C4-2B (cell line): ENCODE measurements at regions not wholly inside any gene's neighbourhood (a gene's known extent, or its start where the extent isn't known, plus 50 kb on each side); places are given as distances from the start of the nearest gene placed in this dataset.

Source experiments
- H3K27ac ChIP-seq: fragments of 450-650 bp; 2 replicates; pipeline ENCODE4 v1.5.1; 2017
- ZFX ChIP-seq: fragments of 450-650 bp; IDR thresholded peaks from 2 replicates; pipeline ENCODE4 v1.6.1; 2017
- TF ChIP-seq, protein P1 (sequence below): fragments of 450-650 bp; conservative IDR thresholded peaks from 2 replicates; pipeline ENCODE4 v1.5.1; 2017; ENCODE audit warnings: mild to moderate bottlenecking

DNA sequence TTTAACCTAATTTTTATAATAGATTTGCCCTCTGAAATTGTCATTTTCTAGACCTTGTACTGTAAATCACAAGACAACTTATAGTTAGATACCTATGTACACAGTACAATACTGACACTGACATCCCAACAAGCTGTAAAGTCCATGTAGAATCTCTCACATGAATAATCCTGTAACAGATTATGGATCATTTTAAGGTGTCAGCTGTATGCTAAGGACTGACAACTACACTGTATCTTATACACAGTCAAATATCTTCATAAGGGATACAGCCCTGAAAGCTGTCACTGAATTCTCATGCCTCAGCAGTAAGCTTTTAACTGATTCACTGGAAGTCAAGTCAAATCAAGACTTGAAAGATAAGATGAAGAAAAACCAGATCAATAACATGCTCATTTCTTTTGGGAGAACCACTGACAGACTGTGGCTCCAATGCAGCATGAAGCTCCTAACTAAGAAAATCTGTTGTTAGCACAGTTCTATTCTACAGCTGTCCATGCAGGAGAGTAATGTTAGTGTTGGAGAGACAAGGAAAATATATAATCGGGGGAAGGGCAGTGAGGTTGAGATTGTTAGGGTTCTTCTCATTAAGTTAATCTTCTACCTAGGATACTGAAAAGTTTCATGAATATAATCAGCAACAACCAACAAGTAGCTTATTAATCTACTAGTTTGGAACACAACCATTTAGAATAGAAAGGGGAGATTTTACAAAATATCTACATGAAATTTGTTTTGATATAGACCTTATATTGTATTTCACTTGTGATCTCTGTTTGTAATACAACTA lies 612.0 kb downstream of the PCDH18 start:
- no peak overlapping the region for H3K27ac ChIP-seq
- no peak for TF ChIP-seq ZFX
- TF ChIP-seq, protein P1, sequence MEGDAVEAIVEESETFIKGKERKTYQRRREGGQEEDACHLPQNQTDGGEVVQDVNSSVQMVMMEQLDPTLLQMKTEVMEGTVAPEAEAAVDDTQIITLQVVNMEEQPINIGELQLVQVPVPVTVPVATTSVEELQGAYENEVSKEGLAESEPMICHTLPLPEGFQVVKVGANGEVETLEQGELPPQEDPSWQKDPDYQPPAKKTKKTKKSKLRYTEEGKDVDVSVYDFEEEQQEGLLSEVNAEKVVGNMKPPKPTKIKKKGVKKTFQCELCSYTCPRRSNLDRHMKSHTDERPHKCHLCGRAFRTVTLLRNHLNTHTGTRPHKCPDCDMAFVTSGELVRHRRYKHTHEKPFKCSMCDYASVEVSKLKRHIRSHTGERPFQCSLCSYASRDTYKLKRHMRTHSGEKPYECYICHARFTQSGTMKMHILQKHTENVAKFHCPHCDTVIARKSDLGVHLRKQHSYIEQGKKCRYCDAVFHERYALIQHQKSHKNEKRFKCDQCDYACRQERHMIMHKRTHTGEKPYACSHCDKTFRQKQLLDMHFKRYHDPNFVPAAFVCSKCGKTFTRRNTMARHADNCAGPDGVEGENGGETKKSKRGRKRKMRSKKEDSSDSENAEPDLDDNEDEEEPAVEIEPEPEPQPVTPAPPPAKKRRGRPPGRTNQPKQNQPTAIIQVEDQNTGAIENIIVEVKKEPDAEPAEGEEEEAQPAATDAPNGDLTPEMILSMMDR, result no peak

DNA sequence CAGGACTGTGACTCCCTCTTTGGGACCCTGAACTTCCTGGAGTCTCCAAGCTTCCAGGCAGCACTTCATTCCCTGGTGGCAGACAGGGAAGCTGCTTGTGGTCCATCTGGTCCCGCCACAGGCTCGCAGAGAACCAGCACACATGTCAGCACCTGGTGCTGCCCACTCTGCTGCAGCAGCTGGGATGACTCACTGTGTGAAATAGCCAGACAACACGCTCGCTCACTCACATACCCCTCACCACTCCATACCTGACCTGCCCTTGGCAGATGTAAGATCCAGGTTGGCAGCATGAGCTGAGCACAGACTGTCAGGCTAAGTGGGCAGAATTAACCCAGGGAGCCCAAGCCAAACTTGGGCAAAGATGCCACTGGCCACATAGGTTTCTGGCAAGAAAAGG lies 613.5 kb downstream of the PCDH18 start:
- TF ChIP-seq, protein P1, result no peak
- no peak for TF ChIP-seq ZFX
- no peak overlapping the region for H3K27ac ChIP-seq

DNA sequence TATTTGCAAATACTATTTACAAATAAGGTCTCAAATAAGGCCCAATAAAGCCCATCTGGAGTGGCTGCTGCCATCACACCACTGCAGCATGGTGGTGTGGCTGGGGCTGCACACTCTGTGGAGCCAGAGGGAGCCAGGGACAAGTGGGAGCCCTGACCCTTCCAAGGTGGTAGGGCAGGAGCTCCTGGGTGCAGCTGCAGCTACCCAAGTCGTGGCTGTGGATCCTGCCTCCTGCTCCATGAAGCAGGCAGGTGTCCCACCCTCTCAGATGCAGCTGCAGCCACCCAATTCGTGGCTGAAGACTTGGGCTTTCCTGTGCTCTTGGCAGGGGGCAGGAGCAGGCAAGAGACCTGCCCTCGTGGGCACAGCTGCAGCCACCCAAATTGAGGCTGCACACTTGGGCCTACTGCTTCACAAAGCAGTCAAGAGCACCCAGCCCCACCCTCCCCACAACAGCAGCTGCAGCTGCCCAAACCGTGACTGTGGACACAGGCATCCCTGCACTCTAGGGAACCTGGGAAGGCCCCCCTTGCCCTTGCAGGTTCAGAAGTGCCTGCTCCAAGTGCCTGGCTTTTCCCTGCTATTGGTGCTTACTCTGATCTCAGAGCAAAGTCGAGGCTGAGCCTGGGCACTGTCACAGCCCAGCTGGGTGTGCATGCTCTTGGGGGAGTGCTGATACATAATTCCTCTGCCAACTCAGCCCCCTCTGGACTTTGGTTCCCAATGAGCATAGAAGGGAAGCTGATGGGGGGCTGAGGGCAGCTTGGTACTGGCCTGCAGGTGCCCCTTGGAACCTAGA lies 614.8 kb downstream of the PCDH18 start:
- TF ChIP-seq, protein P1, result no peak
- no peak for TF ChIP-seq ZFX
- H3K27ac ChIP-seq, result no peak overlapping the region

DNA sequence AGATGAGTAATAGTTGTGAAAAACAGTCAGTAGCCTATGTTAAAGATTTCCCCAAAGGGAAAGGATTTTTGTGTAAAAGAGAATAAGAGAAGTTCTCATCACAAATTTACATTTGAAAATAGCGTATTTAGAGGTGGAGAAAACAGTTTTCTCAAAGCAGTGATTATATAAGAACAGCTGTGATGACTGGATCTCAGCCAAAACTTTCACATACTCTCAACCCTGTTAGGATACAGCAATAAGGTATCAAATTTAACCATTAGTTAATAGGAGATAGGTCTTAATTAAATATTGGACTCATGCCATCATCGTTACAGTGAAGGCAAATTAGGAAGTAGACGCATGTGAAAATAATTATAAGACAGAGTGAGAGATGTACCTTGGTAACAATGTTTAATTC lies 622.7 kb downstream of the PCDH18 start:
- TF ChIP-seq ZFX, result no peak
- TF ChIP-seq, protein P1, result no peak

DNA sequence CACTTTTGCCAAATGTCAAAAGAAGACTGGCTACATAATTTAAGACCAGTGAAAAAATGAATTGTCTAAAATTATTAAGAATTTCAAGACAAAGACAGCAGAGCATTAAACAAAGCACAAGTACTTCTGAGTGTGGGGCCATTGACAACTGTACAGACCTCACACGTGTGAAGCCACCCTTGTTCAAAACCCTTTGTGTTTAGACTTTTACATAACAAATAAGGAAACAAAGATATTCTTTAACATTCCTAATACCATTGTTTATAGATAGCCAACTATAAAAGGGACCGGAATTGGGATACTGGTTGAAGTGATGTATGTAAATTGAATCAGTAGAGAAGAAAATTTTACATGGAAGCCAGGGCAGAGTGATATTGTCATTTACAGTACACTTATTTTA lies 624.2 kb downstream of the PCDH18 start:
- no peak overlapping the region for H3K27ac ChIP-seq
- TF ChIP-seq ZFX, result no peak
- TF ChIP-seq, protein P1, result no peak

More for the DNA sequence above, 622.7 kb downstream of the PCDH18 start:
- H3K27ac ChIP-seq, result no peak overlapping the region

DNA sequence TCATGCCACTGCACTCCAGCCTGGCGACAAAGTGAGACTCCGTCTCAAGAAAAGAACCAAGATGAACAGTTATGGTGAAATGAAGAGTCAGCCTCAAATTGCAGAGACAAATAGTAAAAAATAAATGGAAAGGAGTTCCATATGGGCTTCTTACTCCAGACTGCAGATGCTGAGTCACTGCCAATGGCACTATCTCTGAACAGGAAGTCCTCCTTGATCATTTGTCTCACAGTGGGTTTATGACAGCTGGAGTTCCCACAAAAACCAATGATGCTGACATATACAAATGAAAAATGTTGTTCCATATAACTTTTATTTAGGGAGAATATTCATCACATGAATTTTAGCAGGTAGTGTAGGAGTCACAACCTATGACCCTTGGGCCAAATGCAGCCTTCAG lies 631.6 kb downstream of the PCDH18 start:
- TF ChIP-seq, protein P1, result no peak
- TF ChIP-seq ZFX, result no peak
- no peak overlapping the region for H3K27ac ChIP-seq

DNA sequence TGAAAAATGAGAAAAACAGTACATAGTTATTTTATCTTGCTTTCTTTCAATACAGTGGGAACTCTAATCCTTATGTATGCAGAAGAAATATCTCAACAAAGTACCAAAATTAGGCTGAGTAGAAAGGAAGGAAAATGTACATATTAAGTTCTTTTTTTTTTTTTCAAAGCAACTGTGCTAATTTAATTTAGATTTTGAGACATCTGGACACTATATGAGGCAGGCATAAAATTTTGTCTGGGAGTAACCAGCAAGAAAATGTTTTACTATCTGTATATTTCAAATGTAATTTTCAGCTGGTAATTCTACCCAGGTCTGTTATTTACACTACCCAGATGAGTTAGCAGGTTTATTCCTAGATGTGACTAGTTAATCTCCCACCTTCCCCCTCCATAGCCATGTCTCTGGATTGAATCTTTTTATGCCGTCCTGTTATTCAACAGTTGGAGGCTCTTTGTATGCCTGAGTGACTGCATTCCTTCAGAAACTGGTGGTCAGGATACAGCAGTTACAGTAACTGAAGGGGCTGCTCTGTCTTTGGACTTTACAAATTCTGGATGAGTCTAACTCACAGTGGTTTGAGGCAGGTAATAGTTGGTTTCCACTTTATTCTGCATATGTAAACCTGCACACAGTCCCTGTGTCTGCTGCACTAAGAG lies 633.6 kb downstream of the PCDH18 start:
- TF ChIP-seq, protein P1, result no peak
- TF ChIP-seq ZFX, result no peak
- no peak overlapping the region for H3K27ac ChIP-seq
